Right lobe of liver (tissue), 6 donors: ENCODE measurements at regions not wholly inside any gene's neighbourhood (a gene's known extent, or its start where the extent isn't known, plus 50 kb on each side); places are given as distances from the start of the nearest gene placed in this dataset.

Experiments used
- ATAC-seq, 4 donors: fragments of 200-7000 bp; cut with Tn5 transposase; one replicate each; pipeline ENCODE4 v1.9.1; 2020; ENCODE audit warnings: mild to moderate bottlenecking in 4 of 4, moderate library complexity in 4 of 4
- DNase-seq, 3 donors: peaks; one replicate each; pipeline ENCODE4 v3.0.0-alpha.2; 2020
- H3K27ac ChIP-seq, 3 donors: fragments of 200-600 bp; one replicate each; pipeline ENCODE4 v1.8.0; 2022
- H3K27me3 ChIP-seq, 2 donors: fragments of 200-600 bp; one replicate each; pipeline ENCODE4 v1.8.0; 2022
- H3K36me3 ChIP-seq, 4 donors: fragments of 200-600 bp; sonication (generic) in 1 of 4; one replicate each; pipeline versions ENCODE4 v1.5.1 to v1.8.0; 2017 to 2022; ENCODE audit warnings: control low read depth in 1 of 4
- H3K4me1 ChIP-seq, 4 donors: fragments of 200-600 bp; sonication (generic) in 1 of 4; one replicate each; pipeline versions ENCODE4 v1.5.1 to v1.8.0; 2017 to 2022; ENCODE audit warnings: control low read depth in 1 of 4
- H3K4me3 ChIP-seq, 3 donors: fragments of 200-600 bp; one replicate each; pipeline ENCODE4 v1.8.0; 2022
- H3K9me3 ChIP-seq, 4 donors: fragments of 200-600 bp; sonication (generic) in 1 of 4; one replicate each; pipeline versions ENCODE4 v1.5.1 to v1.8.0; 2017 to 2022; ENCODE audit warnings: control low read depth in 1 of 4
- CTCF ChIP-seq, 4 donors: fragments of 200-600 bp in 3 of 4; fragments of 450-650 bp in 1 of 4; IDR thresholded peaks; one replicate each; pipeline versions ENCODE4 v1.5.1 to v1.8.0; 2016 to 2022; ENCODE audit warnings: antibody characterized with exemption in 4 of 4, mild to moderate bottlenecking in 2 of 4
- POLR2A ChIP-seq: fragments of 450-650 bp; IDR thresholded peaks from one replicate; pipeline ENCODE4 v1.6.1; 2017; ENCODE audit warnings: antibody characterized with exemption, mild to moderate bottlenecking
- WGBS: methylation state at CpG from one replicate; pipeline ENCODE4 v1.1.6; 2018; ENCODE audit warnings: low coverage, low lambda C conversion rate; ENCODE audit not compliant: insufficient coverage; ENCODE audit errors: missing lambda C conversion rate; 5-methylcytosine and 5-hydroxymethylcytosine counted together
- intact Hi-C, 2 donors: fragments of 100-400 bp; cut with DNase I; formaldehyde crosslinking; loops; one replicate each; pipeline versions ENCODE4 v1.11.2 to v1.14.1; 2022
- donor health status: DM: no; HTN: yes; CAD: no.
- donor health status: DM: no; HTN: no; CAD: no.
- donor health status: DM: no; HTN: no; CAD: no.
- donor health status: DM: no; HTN: yes; CAD: no.
- donor health status: DM: no; HTN: yes; CAD: no.

- Histone ChIP-seq H3K36me3 (no peaks in the 10 kb centered on the region), H3K9me3 (no peaks in the 10 kb centered on the region), H3K27me3 (no peaks in the 10 kb centered on the region), H3K4me1 (no peaks in the 10 kb centered on the region), H3K27ac (no peak overlapping the region), H3K4me3 (no peak overlapping the region)
- TF ChIP-seq CTCF (IDR thresholded peaks at IDR 0.05): no peak
- TF ChIP-seq POLR2A: no peak
- DNase-seq (no peak), ATAC-seq (no peak)
- WGBS: 61% methylated on average over 3 of the region's 3 CpGs
- intact Hi-C loops: no loop called here
Observed at GRCh38 chr5:82931110-82931509, 146.1 kb downstream of the TMEM167A start.

DNA sequence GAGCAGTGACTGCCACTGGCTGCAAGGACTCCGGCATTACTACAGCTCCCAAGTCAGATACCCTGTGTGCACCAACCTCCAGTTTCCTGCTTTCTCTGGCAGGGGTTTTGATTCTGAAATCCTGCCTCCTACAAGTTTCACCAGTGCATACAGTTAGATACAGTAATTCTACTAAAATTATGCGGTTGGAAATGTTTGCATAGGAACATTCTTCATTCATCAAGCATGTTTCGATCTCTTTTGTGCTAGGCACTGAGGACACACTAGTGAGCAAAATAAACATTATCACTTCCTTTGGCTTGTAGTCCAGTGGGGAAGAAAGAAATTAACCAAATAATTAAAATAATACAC, 152.2 kb downstream of the TMEM167A start:
- Histone ChIP-seq H3K36me3 (no peaks in the 10 kb centered on the region), H3K27ac (no peak overlapping the region), H3K4me1 (no peaks in the 10 kb centered on the region), H3K9me3 (no peaks in the 10 kb centered on the region), H3K4me3 (no peak overlapping the region), H3K27me3 (no peaks in the 10 kb centered on the region)
- TF ChIP-seq POLR2A (no peak), CTCF (IDR thresholded peaks at IDR 0.05) (no peak)
- ATAC-seq: no peak
- 59% methylated on average over 3 of the region's 3 CpGs for WGBS
- no peak for DNase-seq
- intact Hi-C loops: no loop called here

DNA sequence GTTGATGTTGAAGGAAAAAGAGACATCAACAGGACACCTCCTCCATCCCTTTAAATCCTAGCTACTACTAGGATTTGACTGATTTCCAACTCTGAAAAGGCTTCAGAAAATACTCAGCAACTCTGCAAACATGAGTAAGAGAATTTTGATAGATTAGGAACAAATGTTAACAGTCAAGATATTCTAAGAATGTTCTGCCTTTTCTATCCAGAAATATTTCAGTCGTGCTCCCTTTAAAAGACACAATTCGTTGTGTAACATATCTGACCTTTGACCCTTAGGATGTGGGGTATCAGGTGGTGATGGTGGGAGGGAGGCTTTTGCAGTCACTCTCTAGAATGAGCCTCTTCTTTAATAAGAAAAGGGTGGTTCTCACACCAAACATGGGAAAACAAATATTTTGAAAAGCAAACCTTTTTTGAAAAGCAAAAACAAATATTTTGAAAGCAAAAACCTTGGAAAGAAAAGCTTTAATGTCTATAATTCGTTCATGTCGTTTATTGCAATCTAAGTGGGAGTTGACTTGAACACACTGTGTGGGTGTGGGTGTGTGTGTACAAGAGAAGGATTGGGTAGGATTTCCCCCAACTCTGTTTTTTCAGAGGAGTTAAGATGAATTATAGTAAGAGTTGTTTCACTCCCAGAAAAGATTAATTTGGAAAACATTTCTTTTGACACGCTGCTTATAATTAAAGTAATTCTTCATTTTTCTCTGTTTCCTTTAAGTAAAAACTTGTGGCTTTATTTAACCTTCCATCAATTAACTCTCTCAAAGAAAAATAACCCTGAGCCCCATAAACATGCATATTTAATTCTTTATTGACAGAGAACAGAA, 152.8 kb downstream of the TMEM167A start:
- no peaks in the 10 kb centered on the region for H3K27me3 ChIP-seq
- H3K4me1 ChIP-seq: no peaks in the 10 kb centered on the region
- intact Hi-C loops: no loop called here
- H3K9me3 ChIP-seq: no peaks in the 10 kb centered on the region
- DNase-seq: no peak
- H3K27ac ChIP-seq: no peak overlapping the region
- ATAC-seq: no peak
- no peaks in the 10 kb centered on the region for H3K36me3 ChIP-seq
- TF ChIP-seq CTCF (IDR thresholded peaks at IDR 0.05) (no peak), POLR2A (no peak)
- 33% methylated on average over 5 of the region's 5 CpGs for WGBS
- no peak overlapping the region for H3K4me3 ChIP-seq

DNA sequence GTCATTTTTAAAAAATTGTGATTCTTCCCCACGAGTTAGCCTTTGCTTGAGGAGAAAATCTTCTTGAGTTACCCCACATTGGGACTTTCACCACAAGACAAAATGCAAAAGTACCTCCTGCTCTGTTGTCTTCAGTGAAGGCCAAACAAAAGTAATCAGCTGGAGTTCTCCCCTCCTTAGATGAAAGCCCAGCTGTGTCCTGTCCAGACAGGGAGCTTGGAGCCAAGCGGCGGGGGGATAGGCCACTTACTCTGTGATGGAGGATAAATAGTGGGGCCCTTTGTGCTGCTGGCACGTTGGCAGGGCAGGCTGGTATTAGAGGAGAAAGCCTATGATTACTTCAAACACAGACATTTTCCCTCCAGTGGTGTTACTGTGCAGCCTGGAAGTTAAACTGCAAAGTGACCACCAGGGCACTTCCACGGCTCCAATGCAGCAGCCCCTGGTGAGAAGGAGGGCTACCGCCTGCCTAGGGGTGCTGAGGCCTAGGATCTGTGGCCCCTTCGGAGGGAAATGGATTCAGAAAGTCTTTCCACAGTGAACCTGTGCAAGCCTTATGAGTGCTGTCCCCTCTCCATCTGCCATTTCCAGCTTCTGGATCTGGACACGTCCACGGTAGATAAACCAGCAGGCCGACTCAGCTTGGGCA, 155.0 kb downstream of the TMEM167A start:
- no peaks in the 10 kb centered on the region for H3K9me3 ChIP-seq
- H3K4me1 ChIP-seq: no peaks in the 10 kb centered on the region
- intact Hi-C loops: no loop called here
- DNase-seq (no peak), ATAC-seq (no peak)
- no peaks in the 10 kb centered on the region for H3K36me3 ChIP-seq
- H3K27me3 ChIP-seq: no peaks in the 10 kb centered on the region
- H3K27ac ChIP-seq: no peak overlapping the region
- TF ChIP-seq CTCF (IDR thresholded peaks at IDR 0.05) (no peak), POLR2A (no peak)
- no peak overlapping the region for H3K4me3 ChIP-seq
- 50% methylated on average over 8 of the region's 10 CpGs for WGBS
